Left lung (tissue), 4 donors: ENCODE measurements at regions not wholly inside any gene's neighbourhood (a gene's known extent, or its start where the extent isn't known, plus 50 kb on each side); places are given as distances from the start of the nearest gene placed in this dataset.

Source experiments
- ATAC-seq: fragments of 200-7000 bp; cut with Tn5 transposase; one replicate; pipeline ENCODE4 v1.9.1; 2020; ENCODE audit warnings: moderate library complexity
- DNase-seq, 4 donors: peaks; one replicate each; pipeline ENCODE4 v3.0.0-alpha.2; 2013 to 2020
- H3K27ac ChIP-seq, 2 donors: fragments of 200-600 bp; sonication (generic) in 1 of 2; one replicate each; pipeline versions ENCODE4 v1.5.0 to v1.8.0; 2020 to 2021
- H3K27me3 ChIP-seq, 2 donors: fragments of 200-600 bp; sonication (generic) in 1 of 2; one replicate each; pipeline versions ENCODE4 v1.5.0 to v1.8.0; 2020 to 2021
- H3K36me3 ChIP-seq, 2 donors: fragments of 200-600 bp; sonication (generic) in 1 of 2; one replicate each; pipeline versions ENCODE4 v1.5.0 to v1.8.0; 2020 to 2021
- H3K4me1 ChIP-seq, 2 donors: fragments of 200-600 bp; one replicate each; pipeline ENCODE4 v1.8.0; 2021
- H3K4me3 ChIP-seq, 2 donors: fragments of 200-600 bp; sonication (generic) in 1 of 2; one replicate each; pipeline versions ENCODE4 v1.5.0 to v1.8.0; 2020 to 2021; ENCODE audit warnings: mild to moderate bottlenecking in 1 of 2
- H3K9me3 ChIP-seq, 2 donors: fragments of 200-600 bp; sonication (generic) in 1 of 2; one replicate each; pipeline versions ENCODE4 v1.5.0 to v1.8.0; 2020 to 2021
- CTCF ChIP-seq, 2 donors: fragments of 200-600 bp; sonication (generic) in 1 of 2; IDR thresholded peaks; one replicate each; pipeline versions ENCODE4 v1.5.0 to v1.8.0; 2021; ENCODE audit warnings: antibody characterized with exemption in 2 of 2
- intact Hi-C, 2 donors: fragments of 100-400 bp; cut with DNase I; formaldehyde crosslinking; loops; one replicate each; pipeline versions ENCODE4 v1.11.2 to v1.14.2; 2022
- donor health status: DM: no; HTN: yes; CAD: no.
- donor health status: DM: no; HTN: no; CAD: no.

- DNase-seq (no peak), ATAC-seq (no peak)
- no peak overlapping the region for H3K4me3 ChIP-seq
Observed at GRCh38 chr11:44443836-44444769, 121.4 kb upstream of the CD82 start.

GRCh38 chr11:44444770-44445321 lies 120.6 kb upstream of the CD82 start:
- Histone ChIP-seq H3K27ac (no peak overlapping the region), H3K27me3 (no peaks in the 10 kb centered on the region), H3K9me3 (no peaks in the 10 kb centered on the region), H3K36me3 (no peaks in the 10 kb centered on the region), H3K4me3 (no peak overlapping the region), H3K4me1 (no peaks in the 10 kb centered on the region)
- ATAC-seq (no peak), DNase-seq (no peak)
- intact Hi-C loops, result no loop called here
- TF ChIP-seq CTCF (IDR thresholded peaks at IDR 0.05), result no peak

More at GRCh38 chr11:44443836-44444769, 121.4 kb upstream of the CD82 start:
- Histone ChIP-seq H3K27ac (no peak overlapping the region), H3K27me3 (no peaks in the 10 kb centered on the region), H3K36me3 (no peaks in the 10 kb centered on the region), H3K4me1 (no peaks in the 10 kb centered on the region), H3K9me3 (no peaks in the 10 kb centered on the region)
- intact Hi-C loops, result no loop called here
- TF ChIP-seq CTCF (IDR thresholded peaks at IDR 0.05), result no peak

GRCh38 chr11:44445500-44446365 lies 119.7 kb upstream of the CD82 start:
- ATAC-seq, result peak; percentile 85
- Histone ChIP-seq H3K36me3 (no peaks in the 10 kb centered on the region), H3K27ac (no peak overlapping the region), H3K4me3 (no peak overlapping the region), H3K27me3 (no peaks in the 10 kb centered on the region), H3K9me3 (no peaks in the 10 kb centered on the region), H3K4me1 (no peaks in the 10 kb centered on the region)
- DNase-seq, result peak in 1 of 4 donors; percentile 24
- TF ChIP-seq CTCF (IDR thresholded peaks at IDR 0.05), result no peak
- intact Hi-C loops, result no loop called here

- Histone ChIP-seq H3K4me1 (no peaks in the 10 kb centered on the region), H3K27ac (no peak overlapping the region), H3K9me3 (no peaks in the 10 kb centered on the region), H3K36me3 (no peaks in the 10 kb centered on the region), H3K27me3 (no peaks in the 10 kb centered on the region), H3K4me3 (no peak overlapping the region)
- intact Hi-C loops, result no loop called here
- peak in 1 of 4 donors; percentile 19 for DNase-seq
- ATAC-seq, result no peak
- no peak for TF ChIP-seq CTCF (IDR thresholded peaks at IDR 0.05)
Observed at GRCh38 chr11:44446366-44446762, 119.1 kb upstream of the CD82 start.
